VCaP (cell line): ENCODE measurements at regions not wholly inside any gene's neighbourhood (a gene's known extent, or its start where the extent isn't known, plus 50 kb on each side); places are given as distances from the start of the nearest gene placed in this dataset.

Source experiments
- H3K27ac ChIP-seq: fragments of 450-650 bp; 2 replicates; pipeline ENCODE4 v1.5.1; 2017
- TF ChIP-seq, protein P1 (sequence below): fragments of 450-650 bp; conservative IDR thresholded peaks from 2 replicates; pipeline ENCODE4 v1.5.1; 2017; ENCODE audit warnings: mild to moderate bottlenecking, moderate library complexity

DNA sequence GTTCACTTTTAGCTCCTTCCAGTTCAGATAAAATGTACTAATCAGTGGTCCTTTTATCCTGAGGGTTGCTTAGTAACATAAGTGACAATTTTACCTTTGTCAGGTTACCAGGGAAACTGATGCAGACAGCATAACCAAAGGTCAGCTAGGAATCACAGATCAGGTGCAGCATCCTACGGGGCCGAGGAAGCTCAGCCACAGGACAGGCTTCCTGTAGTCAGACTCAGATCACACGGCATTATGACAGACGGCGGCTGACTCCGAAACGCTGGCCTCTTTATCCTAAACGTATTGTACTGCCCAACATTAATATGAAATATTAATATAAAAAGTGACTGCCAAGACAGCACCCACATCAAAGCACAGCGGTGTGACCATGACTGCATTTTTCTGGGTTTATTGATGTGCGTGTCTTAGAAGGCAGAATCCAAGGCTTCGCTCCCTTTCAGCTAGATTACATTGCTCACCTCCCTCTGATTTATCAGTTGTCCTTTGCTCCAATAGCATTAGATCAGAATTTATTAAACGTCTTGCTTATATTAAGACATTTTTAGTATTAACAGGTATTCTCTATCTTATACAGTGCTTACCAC, 444.5 kb downstream of the CMPK2 start:
- no peak overlapping the region for H3K27ac ChIP-seq
- TF ChIP-seq, protein P1, sequence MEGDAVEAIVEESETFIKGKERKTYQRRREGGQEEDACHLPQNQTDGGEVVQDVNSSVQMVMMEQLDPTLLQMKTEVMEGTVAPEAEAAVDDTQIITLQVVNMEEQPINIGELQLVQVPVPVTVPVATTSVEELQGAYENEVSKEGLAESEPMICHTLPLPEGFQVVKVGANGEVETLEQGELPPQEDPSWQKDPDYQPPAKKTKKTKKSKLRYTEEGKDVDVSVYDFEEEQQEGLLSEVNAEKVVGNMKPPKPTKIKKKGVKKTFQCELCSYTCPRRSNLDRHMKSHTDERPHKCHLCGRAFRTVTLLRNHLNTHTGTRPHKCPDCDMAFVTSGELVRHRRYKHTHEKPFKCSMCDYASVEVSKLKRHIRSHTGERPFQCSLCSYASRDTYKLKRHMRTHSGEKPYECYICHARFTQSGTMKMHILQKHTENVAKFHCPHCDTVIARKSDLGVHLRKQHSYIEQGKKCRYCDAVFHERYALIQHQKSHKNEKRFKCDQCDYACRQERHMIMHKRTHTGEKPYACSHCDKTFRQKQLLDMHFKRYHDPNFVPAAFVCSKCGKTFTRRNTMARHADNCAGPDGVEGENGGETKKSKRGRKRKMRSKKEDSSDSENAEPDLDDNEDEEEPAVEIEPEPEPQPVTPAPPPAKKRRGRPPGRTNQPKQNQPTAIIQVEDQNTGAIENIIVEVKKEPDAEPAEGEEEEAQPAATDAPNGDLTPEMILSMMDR: no peak

- no peak overlapping the region for H3K27ac ChIP-seq
- TF ChIP-seq, protein P1: no peak
Observed at GRCh38 chr2:6421888-6422287, 443.8 kb downstream of the CMPK2 start.

- TF ChIP-seq, protein P1: no peak
- no peak overlapping the region for H3K27ac ChIP-seq
Observed at GRCh38 chr2:6423157-6423556, 442.6 kb downstream of the CMPK2 start.

DNA sequence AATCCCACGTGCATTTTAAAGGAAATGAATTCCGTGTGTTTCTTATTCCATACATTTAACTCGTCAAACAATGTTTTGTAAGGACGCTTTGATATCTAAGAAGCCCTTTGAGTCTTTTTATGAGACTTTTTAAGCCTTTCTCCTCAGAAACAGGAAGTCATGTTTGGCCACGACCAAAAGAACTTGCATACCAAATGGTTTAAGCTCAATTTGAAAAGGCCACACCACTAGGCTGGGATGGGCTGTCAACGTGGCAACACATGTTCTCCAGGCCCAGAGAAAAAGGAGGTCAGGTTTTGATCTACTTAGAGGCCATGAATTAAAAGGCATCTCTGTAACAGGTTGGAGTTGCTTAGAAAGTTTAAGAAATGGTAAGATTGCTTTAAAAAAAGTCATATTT, 441.8 kb downstream of the CMPK2 start:
- H3K27ac ChIP-seq: no peak overlapping the region
- TF ChIP-seq, protein P1: no peak

DNA sequence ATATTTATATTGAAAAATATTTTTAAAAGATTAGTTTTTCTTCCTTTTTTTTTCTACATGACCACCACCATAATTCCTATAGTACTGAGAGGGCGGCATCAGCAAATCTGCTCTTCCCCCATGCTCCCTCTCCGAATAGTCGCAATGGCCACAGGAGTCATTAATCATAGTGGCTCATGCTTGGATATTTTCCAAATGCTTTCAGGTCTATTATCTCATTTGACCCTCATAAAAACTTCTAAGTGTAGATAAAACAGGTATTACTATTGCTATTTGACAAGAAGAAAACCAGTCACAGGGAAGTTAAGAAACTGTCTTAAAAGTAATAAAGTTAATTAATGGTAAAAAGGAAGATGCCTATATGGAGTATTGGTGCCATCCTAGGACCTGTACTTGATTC, 440.7 kb downstream of the CMPK2 start:
- TF ChIP-seq, protein P1: no peak
- H3K27ac ChIP-seq: no peak overlapping the region

GRCh38 chr2:6429210-6429986, 436.3 kb downstream of the CMPK2 start:
- no peak overlapping the region for H3K27ac ChIP-seq
- TF ChIP-seq, protein P1: no peak

DNA sequence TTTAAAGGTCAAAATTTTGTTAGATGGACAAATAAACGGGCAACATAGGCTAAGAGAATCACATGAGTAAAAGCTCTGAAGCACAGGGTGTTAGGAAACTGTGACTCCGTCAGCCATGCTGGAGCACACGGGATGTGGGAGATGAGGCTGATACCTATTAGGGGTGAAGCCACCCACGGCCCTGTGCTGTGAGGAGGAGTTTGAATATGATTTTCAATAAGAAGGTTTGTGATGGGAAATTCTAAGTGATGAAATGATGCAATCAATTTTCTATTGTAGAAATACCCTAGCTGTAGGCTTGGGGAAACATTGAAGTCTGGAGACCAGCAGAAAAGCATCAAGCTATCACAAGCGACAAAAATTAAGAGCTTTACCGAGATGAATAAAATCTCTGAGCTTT, 431.3 kb downstream of the CMPK2 start:
- H3K27ac ChIP-seq: no peak overlapping the region
- TF ChIP-seq, protein P1: no peak
